Upper lobe of left lung (tissue), 6 donors: ENCODE measurements at regions not wholly inside any gene's neighbourhood (a gene's known extent, or its start where the extent isn't known, plus 50 kb on each side); places are given as distances from the start of the nearest gene placed in this dataset.

Source experiments
- ATAC-seq, 2 donors: fragments of 200-7000 bp; cut with Tn5 transposase; one replicate each; pipeline ENCODE4 v1.9.1; 2022; ENCODE audit warnings: mild to moderate bottlenecking in 2 of 2, moderate library complexity in 2 of 2; ENCODE audit not compliant: low FRiP score in 2 of 2
- DNase-seq, 2 donors: peaks; one replicate each; pipeline ENCODE4 v3.0.0-alpha.2; 2019 to 2020
- H3K27ac ChIP-seq, 4 donors: fragments of 200-600 bp; sonication (generic); one replicate each; pipeline ENCODE4 v1.5.1; 2016 to 2019
- H3K27me3 ChIP-seq, 4 donors: fragments of 200-600 bp; sonication (generic); one replicate each; pipeline ENCODE4 v1.5.1; 2017 to 2019
- H3K36me3 ChIP-seq, 4 donors: fragments of 200-600 bp; sonication (generic); one replicate each; pipeline ENCODE4 v1.5.1; 2016 to 2019
- H3K4me1 ChIP-seq, 4 donors: fragments of 200-600 bp; sonication (generic); one replicate each; pipeline ENCODE4 v1.5.1; 2018 to 2019
- H3K4me3 ChIP-seq, 4 donors: fragments of 200-600 bp; sonication (generic); one replicate each; pipeline ENCODE4 v1.5.1; 2017 to 2019; ENCODE audit warnings: mild to moderate bottlenecking in 2 of 4, moderate library complexity in 1 of 4
- H3K9me3 ChIP-seq, 4 donors: fragments of 200-600 bp; sonication (generic); one replicate each; pipeline ENCODE4 v1.5.1; 2018 to 2019
- EP300 ChIP-seq, 4 donors: sonication (generic); formaldehyde crosslinking; IDR thresholded peaks; one replicate each; pipeline ENCODE4 v1.5.1; 2017; ENCODE audit warnings: antibody characterized with exemption in 4 of 4, control low read depth in 2 of 4
- POLR2A ChIP-seq, 4 donors: fragments of 450-650 bp; IDR thresholded peaks; one replicate each; pipeline ENCODE4 v1.5.1; 2016 to 2017; ENCODE audit warnings: antibody characterized with exemption in 4 of 4, mild to moderate bottlenecking in 2 of 4
- POLR2AphosphoS5 ChIP-seq, 2 donors: sonication (generic); formaldehyde crosslinking; IDR thresholded peaks; one replicate each; pipeline ENCODE4 v1.5.1; 2017; ENCODE audit warnings: antibody characterized with exemption in 2 of 2
- whole genome bisulfite sequencing, 2 donors: methylation state at CpG; one replicate each; pipeline ENCODE4 v1.1.5; 2017 to 2018; 5-methylcytosine and 5-hydroxymethylcytosine counted together
- TF ChIP-seq, protein P1 (sequence below), 6 experiments: fragments of 450-650 bp in 4 of 6; fragments of 200-600 bp in 2 of 6; sonication (generic) in 2 of 6; IDR thresholded peaks; one replicate each; pipeline ENCODE4 v1.5.1; 2016 to 2019; ENCODE audit warnings: antibody characterized with exemption in 6 of 6
- donor health status: DM: no; HTN: no; CAD: no; lungs with moderate emphysema.
- donor health status: DM: no; HTN: yes; CAD: no; lungs with severe emphysema.

DNA sequence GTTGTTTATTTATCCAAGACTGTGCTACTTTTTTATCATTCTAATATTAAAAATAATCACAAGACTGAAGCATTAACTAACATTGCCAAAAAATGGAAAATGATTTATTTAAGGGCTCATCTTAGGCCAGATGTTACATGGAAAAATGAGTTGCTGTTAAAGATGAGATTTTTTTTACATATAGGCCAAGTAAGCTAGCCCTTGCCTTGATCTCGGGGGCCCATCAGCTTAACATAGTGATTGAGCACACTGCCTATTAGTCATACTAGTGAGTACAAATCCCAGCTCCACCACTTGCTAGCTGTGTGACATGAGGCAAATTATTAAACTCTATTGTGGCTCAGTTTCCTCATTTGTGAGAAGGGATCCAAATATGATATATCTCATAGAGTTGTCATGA lies 275.9 kb upstream of the SNX7 start:
- H3K27ac ChIP-seq: no peak overlapping the region
- WGBS, 2 donors: 67 to 86% methylated on average over 1 of the region's 1 CpG
- H3K27me3 ChIP-seq: no peaks in the 10 kb centered on the region
- no peaks in the 10 kb centered on the region for H3K9me3 ChIP-seq
- DNase-seq (no peak), ATAC-seq (no peak)
- H3K36me3 ChIP-seq: no peaks in the 10 kb centered on the region
- peaks cover 0 to 10% (median 2%) of the 10 kb centered on the region in 4 donors for H3K4me1 ChIP-seq
- H3K4me3 ChIP-seq: no peak overlapping the region
- TF ChIP-seq, protein P1, sequence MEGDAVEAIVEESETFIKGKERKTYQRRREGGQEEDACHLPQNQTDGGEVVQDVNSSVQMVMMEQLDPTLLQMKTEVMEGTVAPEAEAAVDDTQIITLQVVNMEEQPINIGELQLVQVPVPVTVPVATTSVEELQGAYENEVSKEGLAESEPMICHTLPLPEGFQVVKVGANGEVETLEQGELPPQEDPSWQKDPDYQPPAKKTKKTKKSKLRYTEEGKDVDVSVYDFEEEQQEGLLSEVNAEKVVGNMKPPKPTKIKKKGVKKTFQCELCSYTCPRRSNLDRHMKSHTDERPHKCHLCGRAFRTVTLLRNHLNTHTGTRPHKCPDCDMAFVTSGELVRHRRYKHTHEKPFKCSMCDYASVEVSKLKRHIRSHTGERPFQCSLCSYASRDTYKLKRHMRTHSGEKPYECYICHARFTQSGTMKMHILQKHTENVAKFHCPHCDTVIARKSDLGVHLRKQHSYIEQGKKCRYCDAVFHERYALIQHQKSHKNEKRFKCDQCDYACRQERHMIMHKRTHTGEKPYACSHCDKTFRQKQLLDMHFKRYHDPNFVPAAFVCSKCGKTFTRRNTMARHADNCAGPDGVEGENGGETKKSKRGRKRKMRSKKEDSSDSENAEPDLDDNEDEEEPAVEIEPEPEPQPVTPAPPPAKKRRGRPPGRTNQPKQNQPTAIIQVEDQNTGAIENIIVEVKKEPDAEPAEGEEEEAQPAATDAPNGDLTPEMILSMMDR (IDR thresholded peaks at IDR 0.05): no peak
- TF ChIP-seq POLR2A (IDR thresholded peaks at IDR 0.05): no peak
- no peak for TF ChIP-seq EP300 (IDR thresholded peaks at IDR 0.05)
- TF ChIP-seq POLR2AphosphoS5 (IDR thresholded peaks at IDR 0.05): no peak

DNA sequence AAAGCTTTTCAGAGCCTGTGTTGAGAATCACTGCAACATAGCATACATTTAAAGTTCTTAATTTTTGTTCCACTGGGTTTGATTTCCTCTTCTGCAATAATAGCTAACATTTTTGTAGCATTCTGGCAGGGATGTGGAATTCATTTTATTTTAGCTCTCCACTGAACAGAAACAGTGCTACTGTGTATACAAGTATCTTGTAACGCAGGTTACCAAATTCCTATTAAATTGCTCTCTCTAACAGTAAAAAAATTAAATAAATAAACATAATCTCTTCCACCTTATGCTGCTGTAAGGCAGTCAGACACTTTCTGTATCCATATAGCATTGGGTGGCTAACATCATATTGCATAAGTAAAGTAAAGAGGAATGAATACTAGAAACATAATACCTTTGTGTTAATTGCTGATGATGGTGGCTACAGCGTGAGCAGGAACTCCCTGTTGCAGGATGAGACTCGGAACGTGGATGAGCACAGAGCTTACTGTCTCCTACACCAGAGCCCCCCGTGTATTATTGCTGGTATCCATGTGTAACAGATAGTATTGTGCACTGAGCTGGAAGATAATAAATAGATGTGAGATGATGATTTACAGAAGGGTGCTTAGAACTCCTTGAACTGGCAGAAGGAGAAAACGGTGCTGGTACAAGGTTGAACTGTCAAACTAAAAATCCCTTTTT lies 276.9 kb upstream of the SNX7 start:
- no peak for TF ChIP-seq EP300 (IDR thresholded peaks at IDR 0.05)
- TF ChIP-seq POLR2A (IDR thresholded peaks at IDR 0.05): no peak
- no peak for TF ChIP-seq POLR2AphosphoS5 (IDR thresholded peaks at IDR 0.05)
- TF ChIP-seq, protein P1 (IDR thresholded peaks at IDR 0.05): no peak
- H3K4me3 ChIP-seq: no peak overlapping the region
- no peak overlapping the region for H3K27ac ChIP-seq
- WGBS, 2 donors: 54 to 76% methylated on average over 6 of the region's 6 CpGs
- no peaks in the 10 kb centered on the region for H3K9me3 ChIP-seq
- no peaks in the 10 kb centered on the region for H3K27me3 ChIP-seq
- no peak for DNase-seq
- ATAC-seq: no peak
- H3K4me1 ChIP-seq: peaks cover 0 to 10% (median 2%) of the 10 kb centered on the region in 4 donors
- no peaks in the 10 kb centered on the region for H3K36me3 ChIP-seq

DNA sequence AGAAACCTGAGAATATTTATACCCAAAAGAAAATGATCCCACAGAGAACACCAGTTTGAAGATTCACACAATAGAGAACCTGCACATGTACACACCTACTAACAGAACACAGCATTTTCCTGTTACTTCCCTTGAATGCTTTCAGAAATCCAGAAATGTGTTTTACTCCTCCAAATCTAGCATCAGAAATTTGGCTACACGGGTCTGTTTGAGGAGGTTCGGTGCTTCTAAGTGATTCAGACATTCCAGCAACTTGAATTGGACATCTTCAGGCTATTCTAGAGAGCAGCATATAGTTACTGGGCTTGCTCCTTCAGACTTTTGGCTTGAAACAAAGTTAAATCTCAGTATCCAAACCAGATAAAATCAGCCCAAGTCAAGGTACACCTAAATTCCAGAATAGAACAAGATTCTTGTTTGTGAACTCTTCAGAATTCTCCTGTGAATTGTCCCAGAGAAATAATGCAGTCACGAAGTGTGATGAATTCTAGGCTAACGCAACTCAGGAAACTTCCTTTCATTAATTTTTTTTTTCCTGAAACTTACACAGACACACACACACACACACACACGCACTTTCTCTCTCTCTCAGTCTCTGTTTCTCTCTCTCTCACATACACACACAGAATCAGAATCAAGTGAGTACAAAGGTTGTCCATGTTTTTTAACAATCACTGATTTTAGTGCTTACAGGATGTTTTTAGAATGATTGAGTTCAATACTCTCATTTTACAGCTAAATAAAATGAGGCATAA lies 278.4 kb upstream of the SNX7 start:
- no peaks in the 10 kb centered on the region for H3K9me3 ChIP-seq
- H3K27ac ChIP-seq: no peak overlapping the region
- H3K36me3 ChIP-seq: no peaks in the 10 kb centered on the region
- peaks cover 0 to 5% (median under 1%) of the 10 kb centered on the region in 4 donors for H3K4me1 ChIP-seq
- no peaks in the 10 kb centered on the region for H3K27me3 ChIP-seq
- no peak overlapping the region for H3K4me3 ChIP-seq
- 65 to 66% methylated on average over 5 of the region's 5 CpGs for WGBS, 2 donors
- DNase-seq: no peak
- TF ChIP-seq POLR2A (IDR thresholded peaks at IDR 0.05): no peak
- TF ChIP-seq EP300 (IDR thresholded peaks at IDR 0.05): no peak
- TF ChIP-seq POLR2AphosphoS5 (IDR thresholded peaks at IDR 0.05): no peak
- TF ChIP-seq, protein P1 (IDR thresholded peaks at IDR 0.05): no peak
- no peak for ATAC-seq

- ATAC-seq (no peak), DNase-seq (no peak)
- WGBS, 2 donors: 91 to 99% methylated on average over 2 of the region's 2 CpGs
- Histone ChIP-seq H3K4me1 (no peaks in the 10 kb centered on the region), H3K9me3 (no peaks in the 10 kb centered on the region), H3K27ac (no peak overlapping the region), H3K27me3 (no peaks in the 10 kb centered on the region), H3K36me3 (no peaks in the 10 kb centered on the region), H3K4me3 (no peak overlapping the region)
- TF ChIP-seq POLR2AphosphoS5 (IDR thresholded peaks at IDR 0.05) (no peak), EP300 (IDR thresholded peaks at IDR 0.05) (no peak), POLR2A (IDR thresholded peaks at IDR 0.05) (no peak)
- TF ChIP-seq, protein P1 (IDR thresholded peaks at IDR 0.05): no peak
Measured at GRCh38 chr1:98382586-98382985, 278.9 kb upstream of the SNX7 start.
